NCI-H748 treated with DMSO at 0.1 percent for 48 hours (cell line): ENCODE measurements at regions not wholly inside any gene's neighbourhood (a gene's known extent, or its start where the extent isn't known, plus 50 kb on each side); places are given as distances from the start of the nearest gene placed in this dataset.

Source experiments
- DNase-seq: peaks from one replicate; lab custom pipeline; 2025; lab: John Stamatoyannopoulos, UW

GRCh38 chr4:89363786-89364185, 56.2 kb upstream of the GPRIN3 start:
- no peak for DNase-seq

DNA sequence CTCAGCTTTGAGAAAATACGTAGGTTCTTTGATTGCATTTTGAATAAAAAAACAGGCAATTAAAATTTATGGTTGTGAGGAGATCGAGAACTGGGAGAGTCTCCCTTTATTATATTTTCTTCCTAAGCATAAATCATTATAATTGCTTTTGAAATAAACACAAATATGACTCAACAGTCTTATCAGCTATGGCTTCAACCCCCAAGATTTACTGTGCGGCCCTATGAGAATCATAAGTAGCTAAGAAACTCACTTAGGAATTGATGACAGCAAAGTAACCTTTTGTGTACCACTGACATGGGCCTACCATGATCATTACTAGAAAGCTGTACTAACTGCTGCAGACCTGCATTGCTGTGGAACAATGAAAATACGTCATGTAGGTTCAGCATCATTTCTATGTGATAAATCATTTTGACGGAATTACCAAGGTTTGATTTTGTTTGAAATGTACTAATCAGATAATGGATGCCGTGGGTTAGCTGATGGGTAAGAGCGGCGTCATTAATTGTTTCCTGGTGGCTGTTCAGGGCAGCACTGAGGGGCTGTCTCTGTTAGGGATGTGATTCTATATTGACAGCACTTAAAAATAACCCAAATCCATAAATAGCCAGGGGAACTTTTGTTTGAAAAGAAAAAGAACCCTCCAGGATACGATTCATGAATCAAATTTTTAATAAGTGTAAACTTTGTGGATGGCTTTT, 51.5 kb upstream of the GPRIN3 start:
- no peak for DNase-seq

DNA sequence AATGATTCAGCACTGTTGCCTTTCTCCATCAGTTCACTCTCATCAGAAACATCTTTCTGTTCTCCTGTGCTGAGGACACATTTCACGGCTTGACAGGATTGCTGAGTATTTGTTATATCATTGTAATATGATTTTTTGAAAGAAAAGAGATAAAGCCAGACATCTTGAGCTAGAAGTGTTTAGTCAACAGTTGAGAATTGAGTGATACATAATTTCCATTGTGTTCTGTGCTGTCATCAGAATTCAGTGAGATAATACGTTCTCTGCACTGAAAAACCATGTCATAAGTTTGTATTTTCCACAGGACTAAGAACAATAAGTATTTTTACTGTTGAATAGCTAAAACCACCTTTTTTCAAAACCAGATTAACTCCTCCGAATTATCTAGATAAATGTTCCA, 50.2 kb upstream of the GPRIN3 start:
- no peak for DNase-seq
